Stomach (tissue), 4 donors: ENCODE measurements at regions not wholly inside any gene's neighbourhood (a gene's known extent, or its start where the extent isn't known, plus 50 kb on each side); places are given as distances from the start of the nearest gene placed in this dataset.

Experiments used
- POLR2A ChIP-seq, 4 donors: fragments of 450-650 bp; IDR thresholded peaks; one replicate each; pipeline ENCODE4 v1.6.1; 2016; ENCODE audit warnings: antibody characterized with exemption in 4 of 4, control low read depth in 2 of 4, mild to moderate bottlenecking in 1 of 4, moderate library complexity in 1 of 4
- TF ChIP-seq, protein P1 (sequence below), 7 experiments: fragments of 450-650 bp in 4 of 7; fragments of 200-600 bp in 3 of 7; sonication (generic) in 3 of 7; IDR thresholded peaks; one replicate each; pipeline ENCODE4 v1.5.1; 2016 to 2019; ENCODE audit warnings: antibody characterized with exemption in 7 of 7, control low read depth in 2 of 7, mild to moderate bottlenecking in 1 of 7

DNA sequence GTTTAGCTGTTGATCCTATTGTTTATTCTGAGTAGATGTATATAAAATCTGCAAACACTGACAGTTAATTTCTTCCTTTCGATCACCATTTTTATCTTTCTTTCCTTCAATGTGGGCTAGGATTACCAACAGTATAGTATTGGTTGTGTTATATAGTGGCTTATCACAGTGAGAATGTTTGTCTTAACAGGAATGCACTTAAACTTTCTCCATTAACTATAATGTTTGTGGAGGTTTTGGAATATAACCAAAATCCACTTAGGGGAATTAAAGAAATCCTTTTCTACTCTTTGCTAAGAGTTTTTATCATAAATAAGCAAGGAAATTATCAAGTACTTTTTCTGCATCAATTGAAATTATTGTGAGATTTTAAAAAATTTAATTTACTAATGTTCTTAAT, 244.6 kb downstream of the LACC1 start:
- TF ChIP-seq, protein P1, sequence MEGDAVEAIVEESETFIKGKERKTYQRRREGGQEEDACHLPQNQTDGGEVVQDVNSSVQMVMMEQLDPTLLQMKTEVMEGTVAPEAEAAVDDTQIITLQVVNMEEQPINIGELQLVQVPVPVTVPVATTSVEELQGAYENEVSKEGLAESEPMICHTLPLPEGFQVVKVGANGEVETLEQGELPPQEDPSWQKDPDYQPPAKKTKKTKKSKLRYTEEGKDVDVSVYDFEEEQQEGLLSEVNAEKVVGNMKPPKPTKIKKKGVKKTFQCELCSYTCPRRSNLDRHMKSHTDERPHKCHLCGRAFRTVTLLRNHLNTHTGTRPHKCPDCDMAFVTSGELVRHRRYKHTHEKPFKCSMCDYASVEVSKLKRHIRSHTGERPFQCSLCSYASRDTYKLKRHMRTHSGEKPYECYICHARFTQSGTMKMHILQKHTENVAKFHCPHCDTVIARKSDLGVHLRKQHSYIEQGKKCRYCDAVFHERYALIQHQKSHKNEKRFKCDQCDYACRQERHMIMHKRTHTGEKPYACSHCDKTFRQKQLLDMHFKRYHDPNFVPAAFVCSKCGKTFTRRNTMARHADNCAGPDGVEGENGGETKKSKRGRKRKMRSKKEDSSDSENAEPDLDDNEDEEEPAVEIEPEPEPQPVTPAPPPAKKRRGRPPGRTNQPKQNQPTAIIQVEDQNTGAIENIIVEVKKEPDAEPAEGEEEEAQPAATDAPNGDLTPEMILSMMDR (IDR thresholded peaks at IDR 0.05), result no peak
- no peak for TF ChIP-seq POLR2A (IDR thresholded peaks at IDR 0.05)
